ELF-1 (cell line): ENCODE measurements at regions not wholly inside any gene's neighbourhood (a gene's known extent, or its start where the extent isn't known, plus 50 kb on each side); places are given as distances from the start of the nearest gene placed in this dataset.

Experiments used
- DNase-seq: peaks from one replicate; pipeline ENCODE4 v3.0.0-alpha.2; 2016; ENCODE audit warnings: low read depth, low spot score

- no peak for DNase-seq
These were observed 96.9 kb upstream of the FSTL4 start for GRCh38 chr5:133709209-133709725.

- DNase-seq = no peak
These were observed 96.0 kb upstream of the FSTL4 start for GRCh38 chr5:133708331-133708850.

GRCh38 chr5:133707629-133708028 lies 95.3 kb upstream of the FSTL4 start:
- no peak for DNase-seq

- no peak for DNase-seq
These were observed 94.4 kb upstream of the FSTL4 start for GRCh38 chr5:133706506-133707430.

GRCh38 chr5:133705331-133705730 lies 93.0 kb upstream of the FSTL4 start:
- DNase-seq = no peak

- no peak for DNase-seq
These were observed 92.1 kb upstream of the FSTL4 start for GRCh38 chr5:133704411-133704810.

GRCh38 chr5:133703935-133704334 lies 91.6 kb upstream of the FSTL4 start:
- no peak for DNase-seq

GRCh38 chr5:133702791-133703770 lies 90.7 kb upstream of the FSTL4 start:
- no peak for DNase-seq

- DNase-seq = no peak
These were observed 89.5 kb upstream of the FSTL4 start for GRCh38 chr5:133701871-133702270.

- DNase-seq = no peak
These were observed 87.9 kb upstream of the FSTL4 start for GRCh38 chr5:133700251-133700650.

GRCh38 chr5:133698646-133699526 lies 86.5 kb upstream of the FSTL4 start:
- no peak for DNase-seq

- no peak for DNase-seq
These were observed 85.9 kb upstream of the FSTL4 start for GRCh38 chr5:133698259-133698554.

- no peak for DNase-seq
These were observed 85.4 kb upstream of the FSTL4 start for GRCh38 chr5:133697536-133698258.

GRCh38 chr5:133696782-133697507 lies 84.6 kb upstream of the FSTL4 start:
- DNase-seq = no peak

GRCh38 chr5:133696006-133696584 lies 83.8 kb upstream of the FSTL4 start:
- DNase-seq = no peak

GRCh38 chr5:133694181-133694831 lies 82.0 kb upstream of the FSTL4 start:
- no peak for DNase-seq

GRCh38 chr5:133691448-133691847 lies 79.1 kb upstream of the FSTL4 start:
- no peak for DNase-seq

GRCh38 chr5:133690746-133691145 lies 78.4 kb upstream of the FSTL4 start:
- DNase-seq = no peak

GRCh38 chr5:133688391-133688790 lies 76.0 kb upstream of the FSTL4 start:
- no peak for DNase-seq
